Activated CD8-positive, alpha-beta memory T cell treated with anti-CD3 and anti-CD28 coated beads, Interleukin-2, amount 50 U/mL, for 4 hours (primary cell): ENCODE measurements at regions not wholly inside any gene's neighbourhood (a gene's known extent, or its start where the extent isn't known, plus 50 kb on each side); places are given as distances from the start of the nearest gene placed in this dataset.

ENCODE experiments used
- DNase-seq: peaks from one replicate; pipeline ENCODE4 v3.0.0-alpha.2; 2020

GRCh38 chr21:38660333-38661196 is 145.2 kb upstream of the ETS2 start:
- DNase-seq: no peak

DNA sequence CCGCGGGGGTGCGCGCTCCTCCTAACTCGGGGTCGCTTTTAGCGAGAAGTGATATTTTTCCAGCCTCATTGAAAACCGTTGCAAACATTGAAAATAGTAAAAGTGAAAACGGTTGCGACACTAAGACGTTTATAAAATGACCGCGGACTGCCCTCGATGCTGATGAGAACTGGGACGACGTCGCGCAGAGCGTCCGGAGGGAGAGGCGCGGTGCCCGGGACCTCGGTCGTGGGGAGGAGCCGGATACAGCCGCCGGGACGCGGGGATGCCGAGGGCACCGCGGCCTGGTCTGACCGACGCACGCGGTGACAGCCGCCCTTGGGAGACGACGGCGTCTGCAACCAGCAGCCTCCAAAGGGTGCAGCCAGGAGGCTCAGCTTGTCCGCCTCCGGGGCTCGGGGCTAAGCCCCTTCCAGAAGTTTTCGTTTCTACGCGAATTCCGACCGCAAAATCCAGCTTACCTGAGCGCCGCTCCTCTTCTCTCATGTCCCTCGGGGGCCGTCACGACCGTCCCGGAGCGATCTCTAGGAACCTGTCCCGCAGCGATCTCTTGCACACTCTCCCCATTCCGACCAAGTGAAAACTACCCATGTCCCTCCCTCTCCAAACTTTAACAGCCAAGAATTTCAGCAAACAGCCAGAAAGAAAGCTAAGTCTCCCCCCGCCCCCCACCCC is 144.4 kb upstream of the ETS2 start:
- DNase-seq: no peak

DNA sequence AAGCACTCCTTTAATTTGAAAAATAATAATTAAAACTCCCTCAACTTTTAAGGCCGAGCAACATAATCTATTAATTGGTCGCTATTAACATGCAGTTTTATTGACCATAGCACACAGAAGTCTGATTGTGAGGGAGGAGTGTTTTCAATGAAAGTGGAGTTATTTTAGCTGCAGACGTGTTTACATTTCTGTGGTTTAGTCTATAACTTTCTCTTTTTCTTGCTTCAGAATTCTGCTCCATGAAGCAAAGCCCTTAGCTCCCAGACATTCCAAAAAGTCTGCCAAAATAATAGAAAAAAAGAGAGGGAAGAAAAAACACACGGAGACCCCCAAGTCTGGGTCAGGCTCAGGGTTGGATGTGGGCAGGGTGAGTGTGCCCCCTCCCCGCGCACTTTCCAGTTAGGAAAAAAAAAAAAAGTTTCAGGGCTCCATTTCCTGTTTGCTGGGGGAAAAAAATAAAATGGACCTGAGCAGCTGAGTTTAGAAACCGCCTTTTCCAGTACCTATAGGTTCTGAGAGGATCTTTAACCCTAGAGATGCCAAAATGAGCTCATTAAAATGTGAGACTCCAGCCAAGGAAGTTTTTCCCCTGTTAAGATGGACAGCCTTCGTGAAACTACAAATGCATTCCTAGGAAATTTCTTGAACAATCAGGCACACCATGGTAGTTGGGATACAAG is 143.7 kb upstream of the ETS2 start:
- DNase-seq: no peak

GRCh38 chr21:38663282-38663681 is 142.4 kb upstream of the ETS2 start:
- DNase-seq: no peak

GRCh38 chr21:38664315-38664714 is 141.4 kb upstream of the ETS2 start:
- DNase-seq: no peak

DNA sequence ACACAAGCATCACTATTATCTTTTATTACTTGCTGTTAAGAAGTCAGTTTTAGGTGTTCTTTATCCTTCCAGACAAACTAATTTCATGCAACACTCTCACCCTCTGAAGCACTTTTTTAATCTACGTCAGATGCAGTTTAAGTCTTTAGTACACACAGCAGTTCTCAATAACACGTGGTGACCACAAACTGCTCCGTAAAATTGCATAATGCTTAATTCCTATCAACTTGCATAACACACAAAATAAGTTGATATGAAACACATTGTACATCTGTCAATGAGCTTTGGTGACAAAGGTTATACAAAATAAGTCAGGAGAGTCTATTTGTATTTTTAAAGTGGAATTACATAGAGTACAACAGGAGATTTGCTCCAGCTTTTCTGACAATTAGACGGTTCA is 140.9 kb upstream of the ETS2 start:
- no peak for DNase-seq

DNA sequence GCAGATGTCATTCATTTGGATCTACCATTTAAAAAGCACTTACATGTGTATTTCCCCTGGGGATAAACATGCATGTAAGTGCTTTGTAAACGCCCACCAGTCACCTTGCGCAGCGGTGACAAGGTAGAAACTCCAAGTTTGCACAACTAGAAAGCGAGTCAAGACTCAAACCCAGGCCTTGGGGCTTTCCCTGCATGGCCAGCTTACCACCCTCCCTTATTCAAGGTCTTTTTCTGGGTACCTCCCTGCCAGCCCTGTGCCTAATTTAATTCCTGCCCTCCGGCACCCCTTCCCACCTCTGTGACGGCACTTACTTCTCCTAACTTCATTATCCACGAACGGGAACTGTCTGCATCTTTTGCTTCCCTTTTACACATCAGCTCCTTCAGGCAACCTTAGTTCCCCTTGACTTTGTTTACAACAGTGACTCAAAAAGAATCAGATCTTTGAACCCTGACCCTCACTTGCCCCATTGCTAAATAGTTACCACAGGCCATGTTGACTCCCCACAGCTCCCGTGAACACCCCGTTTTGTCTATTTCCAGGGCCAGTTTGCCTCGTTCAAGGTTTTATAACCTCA is 138.3 kb upstream of the ETS2 start:
- DNase-seq: no peak

DNA sequence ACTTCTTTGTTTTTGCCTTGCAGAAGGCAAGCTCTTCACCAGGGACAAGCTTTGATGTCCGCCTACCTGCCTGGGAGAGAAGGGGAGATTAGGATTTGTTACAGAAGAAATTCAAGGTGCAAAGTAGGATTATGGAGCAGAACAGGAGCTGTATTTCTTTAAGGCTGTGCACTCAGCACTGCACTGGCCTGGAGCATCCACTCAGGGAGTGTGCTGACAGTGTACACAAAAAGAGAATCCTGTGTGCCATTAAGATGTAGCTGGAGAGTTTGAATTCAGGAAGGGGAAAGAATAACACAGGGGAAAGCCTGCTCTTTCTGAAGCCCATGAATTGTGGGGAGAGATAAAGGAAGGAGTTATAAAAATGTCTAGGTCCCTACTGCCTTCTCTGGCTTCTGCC is 137.7 kb upstream of the ETS2 start:
- DNase-seq: no peak

GRCh38 chr21:38668541-38668940 is 137.2 kb upstream of the ETS2 start:
- no peak for DNase-seq

DNA sequence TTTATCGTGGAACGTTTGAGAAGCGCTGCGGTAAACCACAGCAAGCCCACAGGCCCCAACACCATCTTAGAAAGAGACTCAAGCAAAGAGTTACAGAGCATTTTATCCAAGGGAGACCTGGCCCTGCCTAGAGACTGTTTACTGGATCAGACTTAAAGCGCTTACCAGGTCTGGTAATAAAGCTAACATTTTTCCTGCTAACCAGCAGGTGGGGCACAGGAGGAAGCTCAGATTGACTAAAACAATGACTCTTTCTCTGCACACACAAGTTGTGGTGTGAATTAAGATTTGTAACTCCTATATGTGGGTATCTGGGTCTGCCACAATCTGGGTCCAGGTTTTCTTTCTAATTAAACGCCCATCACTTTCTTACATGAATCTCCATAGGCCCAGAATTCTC is 136.5 kb upstream of the ETS2 start:
- no peak for DNase-seq

- DNase-seq: no peak
Observed at GRCh38 chr21:38670861-38671260, 134.9 kb upstream of the ETS2 start.

- no peak for DNase-seq
Observed at GRCh38 chr21:38671773-38672172, 134.0 kb upstream of the ETS2 start.

- DNase-seq: no peak
Observed at GRCh38 chr21:38675182-38675824, 130.4 kb upstream of the ETS2 start.

GRCh38 chr21:38678827-38679226 is 126.9 kb upstream of the ETS2 start:
- DNase-seq: no peak

GRCh38 chr21:38679534-38679933 is 126.2 kb upstream of the ETS2 start:
- no peak for DNase-seq

DNA sequence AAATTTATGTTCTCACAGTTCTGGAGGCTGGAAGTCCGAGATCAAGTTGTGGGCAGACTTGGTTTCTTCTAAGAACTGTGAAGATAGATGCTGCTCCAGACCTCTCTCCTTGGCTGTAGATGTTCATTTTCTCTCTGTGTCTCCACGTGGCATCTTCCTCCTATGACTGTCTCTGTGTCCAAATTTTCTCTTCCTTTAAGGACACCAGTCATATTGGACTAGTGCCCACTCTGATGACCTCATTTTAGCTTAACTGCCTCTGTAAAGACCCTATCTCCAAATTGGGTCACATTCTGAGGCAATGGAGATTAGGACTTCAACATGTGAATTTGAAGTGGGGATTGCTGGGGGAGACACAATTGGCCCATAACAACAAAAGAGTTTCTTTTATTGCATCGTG is 125.3 kb upstream of the ETS2 start:
- DNase-seq: no peak

- no peak for DNase-seq
Observed at GRCh38 chr21:38683222-38683621, 122.5 kb upstream of the ETS2 start.

- no peak for DNase-seq
Observed at GRCh38 chr21:38688068-38688467, 117.7 kb upstream of the ETS2 start.

- no peak for DNase-seq
Observed at GRCh38 chr21:38691631-38692030, 114.1 kb upstream of the ETS2 start.

- DNase-seq: no peak
Observed at GRCh38 chr21:38696579-38696978, 109.2 kb upstream of the ETS2 start.

- no peak for DNase-seq
Observed at GRCh38 chr21:38699048-38699447, 106.7 kb upstream of the ETS2 start.

DNA sequence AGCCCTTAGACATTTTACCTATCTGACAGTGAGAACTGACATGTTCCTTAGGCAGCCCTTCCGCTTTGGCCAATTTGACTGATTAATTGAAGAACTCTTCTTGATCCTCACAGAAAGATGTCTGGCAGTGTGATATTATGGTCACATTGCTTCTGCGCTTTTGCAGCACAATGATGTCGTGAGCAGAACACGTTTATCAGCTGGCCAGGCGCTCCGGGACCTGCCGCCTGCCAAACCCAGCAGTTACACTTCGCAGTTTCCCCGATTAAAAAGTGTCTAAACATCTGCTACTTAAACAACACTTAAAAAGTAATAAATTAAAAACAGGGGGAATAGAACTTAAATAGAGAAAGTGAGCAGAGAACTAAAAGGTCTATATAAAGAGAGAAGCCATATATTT is 103.5 kb upstream of the ETS2 start:
- no peak for DNase-seq

DNA sequence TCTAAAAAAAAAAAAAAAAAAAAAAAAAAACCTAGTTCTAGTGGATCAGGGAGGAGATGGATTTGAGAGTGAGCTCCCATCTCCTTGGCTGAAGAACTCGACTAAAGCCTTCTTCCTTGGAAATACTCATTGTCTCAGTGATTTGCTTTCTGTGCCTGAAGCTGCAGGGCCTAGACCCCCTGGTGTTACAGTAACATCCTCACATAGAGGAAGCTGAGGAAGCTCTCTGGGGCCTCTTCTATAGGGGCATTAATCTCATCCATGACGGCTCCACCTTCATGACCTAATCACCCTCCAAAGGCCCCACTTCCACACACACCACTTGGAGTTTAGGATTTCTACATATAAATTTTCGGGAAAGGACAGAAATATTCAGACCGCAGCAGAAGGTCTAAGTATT is 95.9 kb upstream of the ETS2 start:
- no peak for DNase-seq
